GM18867 (cell line): ENCODE measurements at regions not wholly inside any gene's neighbourhood (a gene's known extent, or its start where the extent isn't known, plus 50 kb on each side); places are given as distances from the start of the nearest gene placed in this dataset.

ENCODE experiments used
- ATAC-seq: cut with Tn5 transposase; IDR thresholded peaks from one replicate; pipeline ENCODE4 v1.9.1; 2021; ENCODE audit warnings: mild to moderate bottlenecking, moderate library complexity; ENCODE audit not compliant: unreplicated experiment

GRCh38 chr1:55957276-55957675 is 622.1 kb downstream of the PLPP3 start:
- ATAC-seq = no peak

GRCh38 chr1:55955016-55955621 is 624.2 kb downstream of the PLPP3 start:
- no peak for ATAC-seq

GRCh38 chr1:55951291-55951690 is 628.1 kb downstream of the PLPP3 start:
- ATAC-seq = no peak

- no peak for ATAC-seq
Measured at GRCh38 chr1:55947446-55947845, 631.9 kb downstream of the PLPP3 start.

DNA sequence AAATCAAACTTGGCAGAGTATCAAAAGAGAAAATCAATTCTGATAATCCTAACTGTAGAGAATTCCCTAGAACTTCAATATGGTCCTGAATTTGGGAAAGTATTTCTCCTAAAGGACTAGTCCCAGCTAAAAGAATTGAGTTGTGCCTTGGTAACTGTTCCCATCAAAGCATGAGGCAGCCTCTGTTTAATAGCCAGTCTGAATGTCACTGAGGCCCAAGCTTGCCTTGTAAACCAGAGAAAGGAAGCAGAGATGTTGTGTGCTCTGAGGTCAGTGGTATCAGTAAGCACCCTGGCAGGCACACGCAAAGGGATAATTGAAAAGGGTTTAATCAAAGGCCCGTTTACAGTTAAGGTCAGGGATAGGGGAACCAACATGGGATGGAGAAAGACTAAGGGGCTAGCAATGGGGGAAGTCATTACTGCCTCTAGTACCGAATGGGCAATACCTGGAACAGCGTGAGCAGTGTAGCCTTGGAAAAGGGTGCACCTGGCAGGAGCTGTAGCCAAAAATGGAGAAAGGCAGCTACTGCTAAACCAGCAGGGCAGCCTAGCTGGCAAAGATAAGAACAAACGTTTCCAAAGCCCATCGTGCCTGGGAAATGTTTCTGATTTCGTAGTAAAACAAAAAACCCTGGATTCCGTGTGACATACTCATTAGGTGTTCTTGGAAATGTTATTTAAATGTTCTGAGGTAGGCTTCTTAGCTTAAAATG is 635.5 kb downstream of the PLPP3 start:
- no peak for ATAC-seq

- ATAC-seq = no peak
Measured at GRCh38 chr1:55943012-55943411, 636.4 kb downstream of the PLPP3 start.

DNA sequence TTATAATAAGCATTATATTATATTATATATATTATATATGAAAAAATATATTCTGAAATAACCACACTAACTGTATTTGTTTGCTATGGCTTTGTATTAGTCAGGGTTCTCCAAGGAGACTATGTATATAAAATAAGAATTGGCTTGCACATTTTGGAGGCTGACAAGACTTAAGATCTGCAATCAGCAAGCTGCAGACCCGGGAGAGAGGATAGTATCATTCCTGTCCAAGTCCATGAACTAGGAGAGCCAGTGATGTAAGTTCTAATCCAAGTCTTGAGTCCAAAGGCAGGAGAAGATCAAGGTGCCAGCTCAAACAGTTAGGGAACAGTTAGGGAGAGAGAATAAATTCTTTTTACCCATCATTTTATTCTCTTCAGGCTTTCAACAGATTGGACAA is 639.5 kb downstream of the PLPP3 start:
- no peak for ATAC-seq

GRCh38 chr1:55938861-55939260 is 640.5 kb downstream of the PLPP3 start:
- ATAC-seq = no peak

- ATAC-seq = no peak
Measured at GRCh38 chr1:55938376-55938850, 641.0 kb downstream of the PLPP3 start.

DNA sequence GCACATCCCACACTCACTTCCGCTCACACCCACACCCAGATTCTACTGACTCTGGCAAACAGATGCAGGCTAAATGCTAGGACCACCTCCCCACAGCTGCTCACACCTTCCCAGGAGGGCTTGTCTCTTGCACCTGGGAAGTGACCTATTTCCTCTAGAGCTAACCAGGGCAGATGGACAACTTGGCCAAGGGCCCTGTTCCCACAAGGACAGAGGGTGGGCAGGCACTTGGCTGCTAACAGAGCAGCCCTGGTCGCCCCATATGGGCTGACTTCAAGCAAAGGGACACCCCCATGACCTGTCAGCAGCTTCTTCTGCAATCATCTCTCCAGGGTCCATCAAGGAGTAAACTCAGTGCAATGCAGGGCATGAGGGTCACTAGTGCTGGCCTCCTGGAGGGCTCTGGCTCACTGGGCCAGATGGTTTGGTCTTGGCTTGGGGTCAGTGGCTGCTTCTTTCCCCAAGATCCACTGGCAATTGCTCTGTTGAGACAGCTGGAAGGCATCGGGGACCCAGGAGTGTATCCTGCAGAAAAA is 641.5 kb downstream of the PLPP3 start:
- no peak for ATAC-seq

DNA sequence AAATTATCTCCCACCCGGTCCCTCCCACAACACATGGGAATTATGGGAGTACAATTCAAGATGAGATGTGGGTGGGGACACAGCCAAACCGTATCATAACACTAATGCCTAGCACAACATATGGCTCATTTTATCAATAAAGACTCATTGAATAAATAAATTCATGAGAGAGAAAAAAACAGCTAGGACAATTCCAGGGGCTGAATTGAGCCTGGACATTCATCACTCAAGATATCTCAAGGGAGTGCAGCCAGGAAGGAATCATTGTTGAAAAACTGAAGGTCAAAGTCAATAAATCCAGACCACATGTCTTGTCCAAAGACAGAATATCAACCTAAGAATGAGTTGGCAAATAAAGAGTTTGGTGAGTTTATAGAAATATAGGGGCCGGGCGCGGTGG is 644.1 kb downstream of the PLPP3 start:
- ATAC-seq = no peak

DNA sequence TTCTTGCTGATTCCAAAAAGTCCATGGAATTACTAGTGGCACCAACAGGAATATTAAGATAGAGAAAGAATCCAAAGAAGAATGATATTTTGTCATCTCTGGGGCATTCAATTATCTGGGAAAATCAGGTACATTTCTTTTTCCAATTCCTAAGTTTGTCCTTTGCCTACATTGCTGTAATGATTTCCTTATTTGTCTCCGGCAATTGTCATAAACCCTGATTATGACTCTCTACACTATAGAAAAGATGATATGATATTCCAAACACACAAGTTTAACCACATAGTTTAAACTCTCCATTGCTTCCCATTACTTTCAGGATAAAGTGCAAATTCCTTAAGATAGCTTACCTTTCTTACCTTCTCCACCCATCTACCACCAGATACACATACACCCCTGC is 647.0 kb downstream of the PLPP3 start:
- ATAC-seq = no peak

GRCh38 chr1:55931081-55931940 is 648.1 kb downstream of the PLPP3 start:
- ATAC-seq = no peak

DNA sequence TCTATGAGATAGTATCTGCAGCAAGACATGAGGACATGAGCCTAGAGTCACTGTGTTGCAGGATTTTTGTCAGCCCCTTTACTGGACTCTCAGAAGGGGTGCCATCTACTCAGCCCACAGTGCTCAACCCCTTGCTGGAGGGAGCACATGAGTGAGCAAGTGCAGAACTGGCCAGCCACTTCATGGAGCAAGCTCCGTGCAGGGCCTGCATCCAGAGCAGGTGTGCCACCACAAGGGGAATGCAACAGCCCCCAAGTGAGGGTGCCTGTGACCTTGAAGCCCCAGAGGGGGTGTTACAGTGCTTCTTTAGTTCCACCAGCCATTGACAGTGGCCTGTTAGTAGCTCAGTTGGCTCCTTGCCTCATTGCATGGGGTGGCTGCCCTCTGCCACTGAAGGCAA is 649.7 kb downstream of the PLPP3 start:
- no peak for ATAC-seq

- ATAC-seq = no peak
Measured at GRCh38 chr1:55928576-55928975, 650.8 kb downstream of the PLPP3 start.

- no peak for ATAC-seq
Measured at GRCh38 chr1:55927702-55928290, 651.6 kb downstream of the PLPP3 start.

- ATAC-seq = no peak
Measured at GRCh38 chr1:55926906-55927471, 652.4 kb downstream of the PLPP3 start.

GRCh38 chr1:55916907-55917306 is 662.5 kb downstream of the PLPP3 start:
- ATAC-seq = no peak

DNA sequence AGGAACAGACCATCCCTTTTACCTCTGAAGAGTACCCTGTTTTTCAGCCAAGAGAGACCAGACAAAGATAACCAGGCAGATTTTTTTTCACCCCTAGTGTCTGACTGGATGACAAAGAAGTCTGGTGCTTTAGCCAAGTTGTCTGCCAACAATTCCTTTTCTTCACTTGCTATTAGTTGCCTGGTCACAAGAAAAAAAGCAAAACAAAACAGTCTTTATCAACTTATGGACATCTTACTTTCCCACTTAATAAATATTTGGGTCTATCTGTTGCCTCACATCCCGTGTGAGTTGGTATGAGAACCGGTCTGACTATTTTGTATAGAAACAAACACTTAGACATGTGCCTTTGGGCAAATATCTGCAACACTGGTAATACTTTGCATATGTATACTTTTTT is 662.9 kb downstream of the PLPP3 start:
- no peak for ATAC-seq

- no peak for ATAC-seq
Measured at GRCh38 chr1:55913565-55913964, 665.8 kb downstream of the PLPP3 start.

GRCh38 chr1:55912438-55912837 is 666.9 kb downstream of the PLPP3 start:
- no peak for ATAC-seq
